ENCODE measurements at regions not wholly inside any gene's neighbourhood (a gene's known extent, or its start where the extent isn't known, plus 50 kb on each side); places are given as distances from the start of the nearest gene placed in this dataset.
"Not testable (repeated sequence)": the region's sequence is repeated elsewhere in the genome, so short reads cannot be mapped to it uniquely, and the experiment has no call there.

GRCh38 chr7:37577901-37578300, 105.7 kb upstream of the GPR141 start:
- H3K27me3 ChIP-seq, result no peaks in the 10 kb centered on the region
- H3K36me3 ChIP-seq, result no peaks in the 10 kb centered on the region
- TF ChIP-seq CTCF (IDR thresholded peaks at IDR 0.05) (no peak), POLR2A (IDR thresholded peaks at IDR 0.05) (no peak)
- no peak overlapping the region for H3K4me3 ChIP-seq
- no peak for DNase-seq
- H3K4me1 ChIP-seq, result no peaks in the 10 kb centered on the region
- H3K27ac ChIP-seq, result no peak overlapping the region
- no peaks in the 10 kb centered on the region for H3K9me3 ChIP-seq

GRCh38 chr7:37578350-37578749, 105.2 kb upstream of the GPR141 start:
- no peak overlapping the region for H3K27ac ChIP-seq
- H3K27me3 ChIP-seq, result no peaks in the 10 kb centered on the region
- no peaks in the 10 kb centered on the region for H3K4me1 ChIP-seq
- H3K9me3 ChIP-seq, result no peaks in the 10 kb centered on the region
- H3K36me3 ChIP-seq, result no peaks in the 10 kb centered on the region
- no peak for DNase-seq
- no peak overlapping the region for H3K4me3 ChIP-seq
- TF ChIP-seq CTCF (IDR thresholded peaks at IDR 0.05) (no peak), POLR2A (IDR thresholded peaks at IDR 0.05) (no peak)

- no peak for DNase-seq
- no peaks in the 10 kb centered on the region for H3K4me1 ChIP-seq
- H3K27ac ChIP-seq, result no peak overlapping the region
- TF ChIP-seq CTCF (IDR thresholded peaks at IDR 0.05) (no peak), POLR2A (IDR thresholded peaks at IDR 0.05) (no peak)
- H3K4me3 ChIP-seq, result no peak overlapping the region
- no peaks in the 10 kb centered on the region for H3K27me3 ChIP-seq
- H3K36me3 ChIP-seq, result no peaks in the 10 kb centered on the region
- H3K9me3 ChIP-seq, result no peaks in the 10 kb centered on the region
Observed at GRCh38 chr7:37580376-37580775, 103.2 kb upstream of the GPR141 start.

- not testable (repeated sequence) for H3K4me1 ChIP-seq, H3K9me3 ChIP-seq, H3K27me3 ChIP-seq, H3K27ac ChIP-seq, H3K36me3 ChIP-seq, H3K4me3 ChIP-seq, DNase-seq
Observed at GRCh38 chr7:37584651-37585463, 98.7 kb upstream of the GPR141 start.

- Histone ChIP-seq H3K4me3 (no peak overlapping the region), H3K36me3 (no peaks in the 10 kb centered on the region), H3K9me3 (no peaks in the 10 kb centered on the region), H3K27ac (no peak overlapping the region), H3K27me3 (no peaks in the 10 kb centered on the region), H3K4me1 (no peaks in the 10 kb centered on the region)
- DNase-seq, result no peak
- no peak for TF ChIP-seq CTCF (IDR thresholded peaks at IDR 0.05)
- TF ChIP-seq POLR2A (IDR thresholded peaks at IDR 0.05), result no peak
Observed at GRCh38 chr7:37590824-37591223, 92.7 kb upstream of the GPR141 start.

GRCh38 chr7:37592366-37592765, 91.2 kb upstream of the GPR141 start:
- no peak for TF ChIP-seq POLR2A (IDR thresholded peaks at IDR 0.05)
- H3K27ac ChIP-seq, result no peak overlapping the region
- no peaks in the 10 kb centered on the region for H3K27me3 ChIP-seq
- no peaks in the 10 kb centered on the region for H3K36me3 ChIP-seq
- no peak for DNase-seq
- H3K4me3 ChIP-seq, result no peak overlapping the region
- H3K9me3 ChIP-seq, result no peaks in the 10 kb centered on the region
- H3K4me1 ChIP-seq, result no peaks in the 10 kb centered on the region

- H3K4me3 ChIP-seq, result no peak overlapping the region
- H3K36me3 ChIP-seq, result no peaks in the 10 kb centered on the region
- TF ChIP-seq POLR2A (IDR thresholded peaks at IDR 0.05), result no peak
- no peak for TF ChIP-seq CTCF (IDR thresholded peaks at IDR 0.05)
- no peak overlapping the region for H3K27ac ChIP-seq
- no peaks in the 10 kb centered on the region for H3K9me3 ChIP-seq
- H3K4me1 ChIP-seq, result no peaks in the 10 kb centered on the region
- DNase-seq, result no peak
- H3K27me3 ChIP-seq, result no peaks in the 10 kb centered on the region
Observed at GRCh38 chr7:37594602-37595001, 89.0 kb upstream of the GPR141 start.

Data from Peyer's patch (tissue), 4 donors.